Mesendoderm (in vitro differentiated cells): ENCODE measurements at regions not wholly inside any gene's neighbourhood (a gene's known extent, or its start where the extent isn't known, plus 50 kb on each side); places are given as distances from the start of the nearest gene placed in this dataset.

ENCODE experiments used
- DNase-seq: peaks from one replicate; pipeline ENCODE4 v3.0.0; 2013
- H2AK5ac ChIP-seq: 2 replicates; pipeline ENCODE4 v1.6.1; 2013; ENCODE audit warnings: low read length, inconsistent platforms
- H2BK120ac ChIP-seq: 2 replicates; pipeline ENCODE4 v1.6.1; 2013; ENCODE audit warnings: low read depth, mild to moderate bottlenecking, low read length, moderate library complexity, mixed read lengths
- H2BK15ac ChIP-seq: replicated peaks from 2 replicates; pipeline ENCODE4 v1.6.1; 2013; ENCODE audit warnings: low read depth, mild to moderate bottlenecking, moderate library complexity
- H2BK5ac ChIP-seq: 2 replicates; pipeline ENCODE4 v1.6.1; 2013; ENCODE audit warnings: low read length, inconsistent platforms
- H3K18ac ChIP-seq: 2 replicates; pipeline ENCODE4 v1.6.1; 2013; ENCODE audit warnings: mild to moderate bottlenecking, low read length, mixed read lengths
- H3K23ac ChIP-seq: one replicate; pipeline ENCODE4 v1.6.1; 2013; ENCODE audit warnings: low read length
- H3K27ac ChIP-seq: 2 replicates; pipeline ENCODE4 v1.5.1; 2013; ENCODE audit warnings: low read depth, mild to moderate bottlenecking, inconsistent platforms, low read length, moderate library complexity
- H3K27me3 ChIP-seq: 2 replicates; pipeline ENCODE4 v1.6.1; 2013; ENCODE audit warnings: low read length, control low read depth, mild to moderate bottlenecking, inconsistent platforms; ENCODE audit not compliant: insufficient read depth, poor library complexity
- H3K36me3 ChIP-seq: 2 replicates; pipeline ENCODE4 v1.6.1; 2013; ENCODE audit warnings: low read length, inconsistent platforms; ENCODE audit not compliant: control insufficient read depth, insufficient read depth
- H3K4ac ChIP-seq: one replicate; pipeline ENCODE4 v1.6.1; 2013; ENCODE audit warnings: low read depth, mild to moderate bottlenecking, low read length, moderate library complexity
- H3K4me1 ChIP-seq: 2 replicates; pipeline ENCODE4 v1.6.1; 2013; ENCODE audit warnings: low read depth, low read length, inconsistent platforms; ENCODE audit not compliant: control insufficient read depth
- H3K4me2 ChIP-seq: 2 replicates; pipeline ENCODE4 v1.6.1; 2013; ENCODE audit warnings: low read length
- H3K4me3 ChIP-seq: 2 replicates; pipeline ENCODE4 v1.5.1; 2013; ENCODE audit warnings: mild to moderate bottlenecking, low read length
- H3K56ac ChIP-seq: one replicate; pipeline ENCODE4 v1.6.1; 2013; ENCODE audit warnings: low read length
- H3K79me1 ChIP-seq: 2 replicates; pipeline ENCODE4 v1.6.1; 2013; ENCODE audit warnings: low read length, inconsistent platforms
- H3K79me2 ChIP-seq: 2 replicates; pipeline ENCODE4 v1.6.1; 2013; ENCODE audit warnings: mild to moderate bottlenecking, low read length; ENCODE audit not compliant: control insufficient read depth, insufficient read depth
- H3K9ac ChIP-seq: 2 replicates; pipeline ENCODE4 v1.6.1; 2013; ENCODE audit warnings: low read length, inconsistent platforms
- H4K5ac ChIP-seq: one replicate; pipeline ENCODE4 v1.6.1; 2013; ENCODE audit warnings: low read length
- H4K8ac ChIP-seq: one replicate; pipeline ENCODE4 v1.6.1; 2013; ENCODE audit warnings: low read depth, mild to moderate bottlenecking, control low read depth, low read length, moderate library complexity
- WGBS: extraction: QIAGEN DNeasy Blood & Tissue Kit; methylation state at CpG from one replicate; pipeline ENCODE4 v1.1.7; 2013; ENCODE audit warnings: low lambda C conversion rate, missing lambda C conversion rate; ENCODE audit not compliant: insufficient coverage; ENCODE audit errors: extremely low coverage; 5-methylcytosine and 5-hydroxymethylcytosine counted together

- Histone ChIP-seq H4K5ac (no peak overlapping the region), H2AK5ac (no peak overlapping the region), H3K56ac (no peak overlapping the region), H3K4me2 (no peak overlapping the region), H3K79me2 (no peaks in the 10 kb centered on the region), H4K8ac (no peak overlapping the region), H3K18ac (no peak overlapping the region), H2BK5ac (no peak overlapping the region), H3K27ac (no peak overlapping the region), H3K9ac (no peak overlapping the region), H3K4me3 (no peak overlapping the region), H3K23ac (no peak overlapping the region), H2BK15ac (no peak overlapping the region), H3K4me1 (no peaks in the 10 kb centered on the region), H2BK120ac (no peak overlapping the region), H3K79me1 (no peaks in the 10 kb centered on the region), H3K27me3 (no peaks in the 10 kb centered on the region), H3K36me3 (no peaks in the 10 kb centered on the region), H3K4ac (no peak overlapping the region)
- WGBS, result no CpG with 5 or more reads among the region's 1 CpG
- no peak for DNase-seq
Measured at GRCh38 chr13:47170971-47171370, 274.1 kb upstream of the HTR2A start.

GRCh38 chr13:47168618-47169017 lies 271.8 kb upstream of the HTR2A start:
- WGBS, result no CpG with 5 or more reads among the region's 7 CpGs
- H2BK15ac ChIP-seq, result no peak overlapping the region
- H4K8ac ChIP-seq, result no peak overlapping the region
- no peaks in the 10 kb centered on the region for H3K4me1 ChIP-seq
- no peaks in the 10 kb centered on the region for H3K36me3 ChIP-seq
- H2AK5ac ChIP-seq, result no peak overlapping the region
- H3K4ac ChIP-seq, result no peak overlapping the region
- no peak overlapping the region for H4K5ac ChIP-seq
- no peak overlapping the region for H3K9ac ChIP-seq
- H3K56ac ChIP-seq, result no peak overlapping the region
- no peak overlapping the region for H3K4me3 ChIP-seq
- H2BK5ac ChIP-seq, result no peak overlapping the region
- no peaks in the 10 kb centered on the region for H3K79me1 ChIP-seq
- no peak overlapping the region for H3K27ac ChIP-seq
- DNase-seq, result no peak
- H3K23ac ChIP-seq, result no peak overlapping the region
- no peak overlapping the region for H2BK120ac ChIP-seq
- no peak overlapping the region for H3K4me2 ChIP-seq
- no peaks in the 10 kb centered on the region for H3K27me3 ChIP-seq
- H3K18ac ChIP-seq, result no peak overlapping the region
- no peaks in the 10 kb centered on the region for H3K79me2 ChIP-seq

DNA sequence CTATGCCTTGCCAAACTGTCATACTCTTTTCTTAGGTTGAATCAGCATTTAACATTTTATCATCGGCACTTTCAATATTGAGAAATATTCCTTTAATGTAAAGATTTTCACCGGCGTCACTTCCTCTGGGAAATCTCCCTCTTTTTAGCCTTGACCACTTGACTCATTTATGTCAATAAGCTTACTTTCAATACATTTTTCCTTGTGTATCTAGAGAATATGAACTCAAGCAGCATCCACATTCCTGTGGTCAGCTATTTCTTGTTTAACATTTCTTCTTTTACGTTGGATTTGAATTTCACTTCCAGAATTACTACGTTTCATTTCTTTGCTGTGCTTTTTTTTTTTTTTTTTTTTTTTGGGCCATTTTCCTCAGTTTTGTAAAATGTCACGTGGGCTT lies 271.2 kb upstream of the HTR2A start:
- H4K5ac ChIP-seq, result no peak overlapping the region
- no peak overlapping the region for H3K27ac ChIP-seq
- H3K4ac ChIP-seq, result no peak overlapping the region
- H3K18ac ChIP-seq, result no peak overlapping the region
- no peak overlapping the region for H2AK5ac ChIP-seq
- no peaks in the 10 kb centered on the region for H3K36me3 ChIP-seq
- no peaks in the 10 kb centered on the region for H3K79me1 ChIP-seq
- no peak for DNase-seq
- no peak overlapping the region for H2BK15ac ChIP-seq
- H3K56ac ChIP-seq, result no peak overlapping the region
- H3K79me2 ChIP-seq, result no peaks in the 10 kb centered on the region
- H4K8ac ChIP-seq, result no peak overlapping the region
- WGBS, result no CpG with 5 or more reads among the region's 6 CpGs
- no peak overlapping the region for H3K4me2 ChIP-seq
- H2BK5ac ChIP-seq, result no peak overlapping the region
- H3K23ac ChIP-seq, result no peak overlapping the region
- H3K4me1 ChIP-seq, result no peaks in the 10 kb centered on the region
- no peak overlapping the region for H2BK120ac ChIP-seq
- no peaks in the 10 kb centered on the region for H3K27me3 ChIP-seq
- no peak overlapping the region for H3K4me3 ChIP-seq
- H3K9ac ChIP-seq, result no peak overlapping the region

- Histone ChIP-seq H2BK120ac (no peak overlapping the region), H2BK5ac (no peak overlapping the region), H2AK5ac (no peak overlapping the region), H3K27ac (no peak overlapping the region), H2BK15ac (no peak overlapping the region), H3K4ac (no peak overlapping the region), H3K4me3 (no peak overlapping the region), H3K18ac (no peak overlapping the region), H3K4me1 (no peaks in the 10 kb centered on the region), H3K79me2 (no peaks in the 10 kb centered on the region), H3K56ac (no peak overlapping the region), H3K27me3 (no peaks in the 10 kb centered on the region), H3K9ac (no peak overlapping the region), H3K79me1 (no peaks in the 10 kb centered on the region), H4K5ac (no peak overlapping the region), H4K8ac (no peak overlapping the region), H3K23ac (no peak overlapping the region), H3K4me2 (no peak overlapping the region), H3K36me3 (no peaks in the 10 kb centered on the region)
- no CpG with 5 or more reads among the region's 4 CpGs for WGBS
- no peak for DNase-seq
Measured at GRCh38 chr13:47166336-47166735, 269.5 kb upstream of the HTR2A start.

DNA sequence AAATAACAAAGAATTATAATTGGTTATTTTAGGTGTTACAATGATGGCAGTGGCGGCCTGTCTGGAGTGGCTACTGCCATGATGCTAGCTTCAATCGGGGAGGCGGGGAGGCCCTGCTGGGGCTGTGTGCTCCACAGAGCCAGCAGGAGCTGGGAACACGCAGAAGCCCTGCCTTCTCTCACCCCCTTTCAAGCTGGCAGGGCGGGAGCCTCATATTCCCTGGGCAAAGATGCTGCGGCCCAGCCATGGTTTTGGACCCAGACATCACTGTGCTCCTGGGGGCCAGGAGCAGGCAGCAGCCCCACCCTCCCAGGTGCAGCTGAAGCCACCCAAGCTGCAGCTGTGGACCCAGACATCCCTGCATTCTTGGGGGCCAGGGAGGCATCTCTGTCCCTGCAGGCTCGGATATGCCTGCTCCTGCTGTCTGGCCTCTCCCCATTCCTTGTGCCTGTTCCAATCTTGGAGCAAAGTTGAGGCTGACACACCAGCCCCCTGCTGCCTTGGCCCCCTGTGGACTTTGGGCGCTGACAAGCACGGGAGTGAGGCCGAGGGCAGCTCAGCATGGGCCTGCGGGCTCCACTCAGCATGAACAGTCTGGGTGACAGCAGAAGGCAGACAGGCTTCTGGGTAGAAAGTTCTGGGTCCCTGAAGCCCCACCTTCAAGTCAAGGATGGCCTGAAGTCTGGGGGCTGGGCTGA lies 263.1 kb upstream of the HTR2A start:
- Histone ChIP-seq H2AK5ac (no peak overlapping the region), H3K4me1 (no peaks in the 10 kb centered on the region), H3K23ac (no peak overlapping the region), H3K27me3 (no peaks in the 10 kb centered on the region), H3K79me1 (no peaks in the 10 kb centered on the region), H3K36me3 (no peaks in the 10 kb centered on the region), H3K4me3 (no peak overlapping the region), H4K5ac (no peak overlapping the region), H3K27ac (no peak overlapping the region), H2BK15ac (no peak overlapping the region), H3K4me2 (no peak overlapping the region), H2BK120ac (no peak overlapping the region), H3K56ac (no peak overlapping the region), H4K8ac (no peak overlapping the region), H3K79me2 (no peaks in the 10 kb centered on the region), H2BK5ac (no peak overlapping the region), H3K4ac (no peak overlapping the region), H3K18ac (no peak overlapping the region), H3K9ac (no peak overlapping the region)
- WGBS, result no CpG with 5 or more reads among the region's 11 CpGs
- DNase-seq, result no peak

DNA sequence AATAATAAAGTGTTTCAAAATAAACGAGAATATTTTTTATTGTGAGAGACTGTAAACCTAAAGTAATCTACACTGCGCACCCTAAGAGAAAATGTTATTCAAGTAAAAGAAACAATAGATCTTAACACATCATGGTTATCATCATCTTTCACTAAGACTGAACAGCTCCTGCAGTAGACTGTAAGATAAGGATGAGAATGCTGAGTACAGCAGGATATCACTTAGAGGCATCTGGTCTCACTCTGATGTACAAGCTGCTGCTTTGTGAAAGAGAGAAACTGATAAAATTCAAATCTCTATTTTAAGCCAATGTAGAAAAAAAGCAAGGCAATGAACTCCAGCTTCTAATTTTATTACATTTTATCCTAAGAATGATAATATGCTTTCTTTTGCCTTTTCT lies 261.7 kb upstream of the HTR2A start:
- no peak overlapping the region for H3K18ac ChIP-seq
- no peak overlapping the region for H2AK5ac ChIP-seq
- H3K4me1 ChIP-seq, result no peaks in the 10 kb centered on the region
- H3K79me2 ChIP-seq, result no peaks in the 10 kb centered on the region
- no peak overlapping the region for H3K4me2 ChIP-seq
- no peak overlapping the region for H3K4ac ChIP-seq
- no peak overlapping the region for H3K27ac ChIP-seq
- H4K5ac ChIP-seq, result no peak overlapping the region
- WGBS, result no CpG with 5 or more reads among the region's 2 CpGs
- no peak overlapping the region for H4K8ac ChIP-seq
- no peak overlapping the region for H3K56ac ChIP-seq
- H3K4me3 ChIP-seq, result no peak overlapping the region
- H2BK120ac ChIP-seq, result no peak overlapping the region
- H3K79me1 ChIP-seq, result no peaks in the 10 kb centered on the region
- H3K27me3 ChIP-seq, result no peaks in the 10 kb centered on the region
- H2BK5ac ChIP-seq, result no peak overlapping the region
- no peak overlapping the region for H2BK15ac ChIP-seq
- H3K23ac ChIP-seq, result no peak overlapping the region
- no peak for DNase-seq
- H3K36me3 ChIP-seq, result no peaks in the 10 kb centered on the region
- no peak overlapping the region for H3K9ac ChIP-seq
